HepG2 (cell line): ENCODE measurements at regions not wholly inside any gene's neighbourhood (a gene's known extent, or its start where the extent isn't known, plus 50 kb on each side); places are given as distances from the start of the nearest gene placed in this dataset.

Source experiments
- CENPT ChIP-seq: sonication (generic); formaldehyde crosslinking; IDR thresholded peaks from 2 replicates; pipeline ENCODE4 v1.8.0; 2022; ENCODE audit warnings: low read depth, mild to moderate bottlenecking, moderate library complexity, missing genetic modification reagents
- EEA1 ChIP-seq: sonication (generic); formaldehyde crosslinking; IDR thresholded peaks from 2 replicates; pipeline ENCODE4 v1.5.1; 2020; ENCODE audit warnings: mild to moderate bottlenecking, missing genetic modification reagents, borderline replicate concordance
- MTA3 ChIP-seq: sonication (generic); formaldehyde crosslinking; IDR thresholded peaks from 2 replicates; pipeline ENCODE4 v1.4.0; 2020; ENCODE audit warnings: missing genetic modification reagents
- NFKBIZ ChIP-seq: IDR thresholded peaks from 2 replicates; pipeline ENCODE4 v1.6.1; 2018; ENCODE audit warnings: missing genetic modification reagents, missing compliant biosample characterization
- PITX1 ChIP-seq: sonication (generic); formaldehyde crosslinking; IDR thresholded peaks from 2 replicates; pipeline ENCODE4 v1.5.1; 2020; ENCODE audit warnings: mild to moderate bottlenecking, missing genetic modification reagents
- PRPF4 ChIP-seq: fragments of 200-400 bp; formaldehyde crosslinking; IDR thresholded peaks from 2 replicates; pipeline ENCODE4 v1.6.1; 2016; ENCODE audit warnings: low read length, low read depth; ENCODE audit not compliant: poor library complexity, severe bottlenecking
- TBX2 ChIP-seq: sonication (generic); formaldehyde crosslinking; IDR thresholded peaks from 2 replicates; pipeline ENCODE4 v1.5.0; 2020; ENCODE audit warnings: missing genetic modification reagents, mild to moderate bottlenecking, borderline replicate concordance
- ZBTB1 ChIP-seq: sonication (generic); formaldehyde crosslinking; IDR thresholded peaks from 2 replicates; pipeline ENCODE4 v1.4.0; 2020; ENCODE audit warnings: missing genetic modification reagents, borderline replicate concordance
- ZNF251 ChIP-seq: sonication (generic); formaldehyde crosslinking; IDR thresholded peaks from 2 replicates; pipeline ENCODE4 v1.9.0; 2021; ENCODE audit warnings: mild to moderate bottlenecking, missing genetic modification reagents
- ZNF589 ChIP-seq: sonication (generic); formaldehyde crosslinking; conservative IDR thresholded peaks from 2 replicates; pipeline ENCODE4 v1.8.0; 2022; ENCODE audit warnings: mild to moderate bottlenecking, moderate library complexity, missing genetic modification reagents
- ZNF652 ChIP-seq: IDR thresholded peaks from 2 replicates; pipeline ENCODE4 v1.6.1; 2016; ENCODE audit warnings: low read depth, borderline replicate concordance
- ZSCAN29 ChIP-seq: sonication (generic); formaldehyde crosslinking; conservative IDR thresholded peaks from 2 replicates; pipeline ENCODE4 v1.4.0; 2020; ENCODE audit warnings: mild to moderate bottlenecking, missing genetic modification reagents
- TF ChIP-seq, protein P1 (sequence below): sonication (generic); formaldehyde crosslinking; IDR thresholded peaks from 2 replicates; pipeline ENCODE4 v1.4.0; 2020; ENCODE audit warnings: missing genetic modification reagents; ENCODE audit errors: not compliant biosample characterization
- TF ChIP-seq, protein P2 (sequence below): sonication (generic); formaldehyde crosslinking; IDR thresholded peaks from 2 replicates; pipeline ENCODE4 v1.5.0; 2020; ENCODE audit warnings: mild to moderate bottlenecking, missing genetic modification reagents, moderate library complexity
- TF ChIP-seq, protein P3 (sequence below): sonication (generic); formaldehyde crosslinking; IDR thresholded peaks from 2 replicates; pipeline ENCODE4 v1.4.0; 2020; ENCODE audit warnings: missing genetic modification reagents, borderline replicate concordance
- TF ChIP-seq, protein P4 (sequence below): sonication (generic); formaldehyde crosslinking; IDR thresholded peaks from 2 replicates; pipeline ENCODE4 v1.4.0; 2020; ENCODE audit warnings: missing genetic modification reagents

DNA sequence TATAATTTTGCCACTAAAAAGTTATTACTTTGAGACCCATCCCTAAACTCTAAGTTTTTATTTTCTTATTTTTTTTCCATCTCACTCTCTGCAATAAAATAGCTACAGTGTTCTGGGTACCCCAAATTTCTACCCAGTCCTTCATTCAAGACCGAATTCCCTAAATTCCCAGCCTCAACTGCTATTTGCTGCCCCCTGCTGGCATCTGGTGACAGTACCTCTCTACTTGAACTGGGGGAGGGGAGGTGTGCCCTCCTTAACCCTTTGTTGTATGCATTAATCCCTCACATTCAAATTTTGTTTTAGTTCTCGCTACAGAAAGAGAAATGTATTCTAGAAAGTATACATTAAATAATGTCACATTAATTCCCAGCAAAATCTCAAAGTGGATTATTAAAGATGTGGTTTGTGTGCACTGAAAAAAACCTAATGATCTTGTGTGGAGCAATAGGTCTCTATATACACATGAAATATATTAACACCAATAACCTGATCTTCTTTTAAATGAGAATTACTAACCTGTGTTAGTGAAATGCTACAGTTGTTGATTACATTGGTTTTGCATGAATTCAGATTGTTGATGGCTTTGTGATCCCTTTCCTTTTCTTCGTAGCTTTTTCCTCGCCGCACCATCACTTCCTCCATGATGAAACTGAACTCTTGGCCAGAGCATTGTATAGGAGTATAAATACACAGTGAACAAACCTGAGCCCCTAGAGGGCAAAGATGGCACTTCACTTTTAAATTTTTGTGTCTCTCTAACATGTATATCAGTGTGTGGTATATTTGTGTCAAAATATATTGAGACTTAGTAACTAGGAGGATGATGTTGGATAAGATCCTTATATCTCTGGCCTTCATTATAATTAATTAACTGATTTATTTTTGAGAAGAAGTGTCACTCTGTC, 590.0 kb downstream of the METTL15 start (continued):
- TF ChIP-seq, protein P1, sequence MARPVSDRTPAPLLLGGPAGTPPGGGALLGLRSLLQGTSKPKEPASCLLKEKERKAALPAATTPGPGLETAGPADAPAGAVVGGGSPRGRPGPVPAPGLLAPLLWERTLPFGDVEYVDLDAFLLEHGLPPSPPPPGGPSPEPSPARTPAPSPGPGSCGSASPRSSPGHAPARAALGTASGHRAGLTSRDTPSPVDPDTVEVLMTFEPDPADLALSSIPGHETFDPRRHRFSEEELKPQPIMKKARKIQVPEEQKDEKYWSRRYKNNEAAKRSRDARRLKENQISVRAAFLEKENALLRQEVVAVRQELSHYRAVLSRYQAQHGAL (CRISPR knock-in tag): no peak
- TF ChIP-seq EEA1 (no peak), ZNF251 (CRISPR knock-in tag) (no peak), MTA3 (no peak), ZNF652 (CRISPR knock-in tag) (peak; percentile 99), PRPF4 (peak; percentile 71), TBX2 (CRISPR knock-in tag) (no peak), ZNF589 (CRISPR knock-in tag) (no peak), ZBTB1 (CRISPR knock-in tag) (no peak), PITX1 (CRISPR knock-in tag) (peak; percentile 38; the same call in 1 of the 2 replicates), CENPT (CRISPR knock-in tag) (no peak), NFKBIZ (no peak), ZSCAN29 (no peak)
- TF ChIP-seq, protein P2, sequence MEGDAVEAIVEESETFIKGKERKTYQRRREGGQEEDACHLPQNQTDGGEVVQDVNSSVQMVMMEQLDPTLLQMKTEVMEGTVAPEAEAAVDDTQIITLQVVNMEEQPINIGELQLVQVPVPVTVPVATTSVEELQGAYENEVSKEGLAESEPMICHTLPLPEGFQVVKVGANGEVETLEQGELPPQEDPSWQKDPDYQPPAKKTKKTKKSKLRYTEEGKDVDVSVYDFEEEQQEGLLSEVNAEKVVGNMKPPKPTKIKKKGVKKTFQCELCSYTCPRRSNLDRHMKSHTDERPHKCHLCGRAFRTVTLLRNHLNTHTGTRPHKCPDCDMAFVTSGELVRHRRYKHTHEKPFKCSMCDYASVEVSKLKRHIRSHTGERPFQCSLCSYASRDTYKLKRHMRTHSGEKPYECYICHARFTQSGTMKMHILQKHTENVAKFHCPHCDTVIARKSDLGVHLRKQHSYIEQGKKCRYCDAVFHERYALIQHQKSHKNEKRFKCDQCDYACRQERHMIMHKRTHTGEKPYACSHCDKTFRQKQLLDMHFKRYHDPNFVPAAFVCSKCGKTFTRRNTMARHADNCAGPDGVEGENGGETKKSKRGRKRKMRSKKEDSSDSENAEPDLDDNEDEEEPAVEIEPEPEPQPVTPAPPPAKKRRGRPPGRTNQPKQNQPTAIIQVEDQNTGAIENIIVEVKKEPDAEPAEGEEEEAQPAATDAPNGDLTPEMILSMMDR (CRISPR knock-in tag): peak; percentile 80
- TF ChIP-seq, protein P3, sequence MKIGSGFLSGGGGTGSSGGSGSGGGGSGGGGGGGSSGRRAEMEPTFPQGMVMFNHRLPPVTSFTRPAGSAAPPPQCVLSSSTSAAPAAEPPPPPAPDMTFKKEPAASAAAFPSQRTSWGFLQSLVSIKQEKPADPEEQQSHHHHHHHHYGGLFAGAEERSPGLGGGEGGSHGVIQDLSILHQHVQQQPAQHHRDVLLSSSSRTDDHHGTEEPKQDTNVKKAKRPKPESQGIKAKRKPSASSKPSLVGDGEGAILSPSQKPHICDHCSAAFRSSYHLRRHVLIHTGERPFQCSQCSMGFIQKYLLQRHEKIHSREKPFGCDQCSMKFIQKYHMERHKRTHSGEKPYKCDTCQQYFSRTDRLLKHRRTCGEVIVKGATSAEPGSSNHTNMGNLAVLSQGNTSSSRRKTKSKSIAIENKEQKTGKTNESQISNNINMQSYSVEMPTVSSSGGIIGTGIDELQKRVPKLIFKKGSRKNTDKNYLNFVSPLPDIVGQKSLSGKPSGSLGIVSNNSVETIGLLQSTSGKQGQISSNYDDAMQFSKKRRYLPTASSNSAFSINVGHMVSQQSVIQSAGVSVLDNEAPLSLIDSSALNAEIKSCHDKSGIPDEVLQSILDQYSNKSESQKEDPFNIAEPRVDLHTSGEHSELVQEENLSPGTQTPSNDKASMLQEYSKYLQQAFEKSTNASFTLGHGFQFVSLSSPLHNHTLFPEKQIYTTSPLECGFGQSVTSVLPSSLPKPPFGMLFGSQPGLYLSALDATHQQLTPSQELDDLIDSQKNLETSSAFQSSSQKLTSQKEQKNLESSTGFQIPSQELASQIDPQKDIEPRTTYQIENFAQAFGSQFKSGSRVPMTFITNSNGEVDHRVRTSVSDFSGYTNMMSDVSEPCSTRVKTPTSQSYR: peak; percentile 96
- TF ChIP-seq, protein P4, sequence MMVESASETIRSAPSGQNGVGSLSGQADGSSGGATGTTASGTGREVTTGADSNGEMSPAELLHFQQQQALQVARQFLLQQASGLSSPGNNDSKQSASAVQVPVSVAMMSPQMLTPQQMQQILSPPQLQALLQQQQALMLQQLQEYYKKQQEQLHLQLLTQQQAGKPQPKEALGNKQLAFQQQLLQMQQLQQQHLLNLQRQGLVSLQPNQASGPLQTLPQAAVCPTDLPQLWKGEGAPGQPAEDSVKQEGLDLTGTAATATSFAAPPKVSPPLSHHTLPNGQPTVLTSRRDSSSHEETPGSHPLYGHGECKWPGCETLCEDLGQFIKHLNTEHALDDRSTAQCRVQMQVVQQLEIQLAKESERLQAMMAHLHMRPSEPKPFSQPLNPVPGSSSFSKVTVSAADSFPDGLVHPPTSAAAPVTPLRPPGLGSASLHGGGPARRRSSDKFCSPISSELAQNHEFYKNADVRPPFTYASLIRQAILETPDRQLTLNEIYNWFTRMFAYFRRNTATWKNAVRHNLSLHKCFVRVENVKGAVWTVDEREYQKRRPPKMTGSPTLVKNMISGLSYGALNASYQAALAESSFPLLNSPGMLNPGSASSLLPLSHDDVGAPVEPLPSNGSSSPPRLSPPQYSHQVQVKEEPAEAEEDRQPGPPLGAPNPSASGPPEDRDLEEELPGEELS: no peak
